Esophagus muscularis mucosa (tissue), 4 donors: ENCODE measurements at regions not wholly inside any gene's neighbourhood (a gene's known extent, or its start where the extent isn't known, plus 50 kb on each side); places are given as distances from the start of the nearest gene placed in this dataset.

Experiments used
- DNase-seq: peaks from one replicate; pipeline ENCODE4 v3.0.0-alpha.2; 2017; ENCODE audit errors: extremely low spot score
- H3K27ac ChIP-seq, 4 donors: fragments of 200-600 bp; sonication (generic); replicated peaks in 1 of 4; 1 replicate in 3 of 4; 2 replicates in 1 of 4; pipeline ENCODE4 v1.5.1; 2016 to 2019; ENCODE audit warnings: mild to moderate bottlenecking in 1 of 4
- H3K27me3 ChIP-seq, 4 donors: fragments of 200-600 bp; sonication (generic); one replicate each; pipeline versions ENCODE4 v1.5.1 to v1.6.0; 2016 to 2019
- H3K36me3 ChIP-seq, 4 donors: fragments of 200-600 bp; sonication (generic); one replicate each; pipeline ENCODE4 v1.5.1; 2016 to 2019
- H3K4me1 ChIP-seq, 4 donors: fragments of 200-600 bp; sonication (generic); one replicate each; pipeline ENCODE4 v1.5.1; 2016 to 2019
- H3K4me3 ChIP-seq, 4 donors: fragments of 200-600 bp; sonication (generic); 1 replicate in 2 of 4; 2 replicates in 2 of 4; pipeline ENCODE4 v1.5.1; 2016 to 2019; ENCODE audit warnings: mild to moderate bottlenecking in 4 of 4, moderate library complexity in 1 of 4
- H3K9me3 ChIP-seq, 4 donors: fragments of 200-600 bp; sonication (generic); 1 replicate in 3 of 4; 2 replicates in 1 of 4; pipeline ENCODE4 v1.5.1; 2016 to 2019
- EP300 ChIP-seq: sonication (generic); formaldehyde crosslinking; IDR thresholded peaks from one replicate; pipeline ENCODE4 v1.6.1; 2017; ENCODE audit warnings: antibody characterized with exemption
- POLR2A ChIP-seq: fragments of 450-650 bp; IDR thresholded peaks from one replicate; pipeline ENCODE4 v1.6.1; 2017; ENCODE audit warnings: antibody characterized with exemption, moderate library complexity, mild to moderate bottlenecking, low read depth
- POLR2AphosphoS5 ChIP-seq, 2 donors: sonication (generic); formaldehyde crosslinking; IDR thresholded peaks; one replicate each; pipeline ENCODE4 v1.6.1; 2017; ENCODE audit warnings: antibody characterized with exemption in 2 of 2
- WGBS: methylation state at CpG from one replicate; pipeline ENCODE4 v1.1.5; 2018; 5-methylcytosine and 5-hydroxymethylcytosine counted together
- intact Hi-C: fragments of 100-400 bp; cut with DNase I; formaldehyde crosslinking; loops from one replicate; pipeline ENCODE4 v1.15.1; 2023
- TF ChIP-seq, protein P1 (sequence below), 3 experiments: fragments of 200-600 bp in 2 of 3; fragments of 450-650 bp in 1 of 3; sonication (generic) in 2 of 3; IDR thresholded peaks; one replicate each; pipeline ENCODE4 v1.5.1; 2017 to 2019; ENCODE audit warnings: antibody characterized with exemption in 3 of 3, mild to moderate bottlenecking in 2 of 3, moderate library complexity in 1 of 3

GRCh38 chr14:61973981-61974380 is 211.8 kb downstream of the SNAPC1 start:
- peaks cover 0 to 5% (median 0%) of the 10 kb centered on the region in 4 donors for H3K9me3 ChIP-seq
- WGBS = 90% methylated on average over 5 of the region's 5 CpGs
- intact Hi-C loops = no loop called here
- no peaks in the 10 kb centered on the region for H3K27me3 ChIP-seq
- no peaks in the 10 kb centered on the region for H3K36me3 ChIP-seq
- TF ChIP-seq, protein P1, sequence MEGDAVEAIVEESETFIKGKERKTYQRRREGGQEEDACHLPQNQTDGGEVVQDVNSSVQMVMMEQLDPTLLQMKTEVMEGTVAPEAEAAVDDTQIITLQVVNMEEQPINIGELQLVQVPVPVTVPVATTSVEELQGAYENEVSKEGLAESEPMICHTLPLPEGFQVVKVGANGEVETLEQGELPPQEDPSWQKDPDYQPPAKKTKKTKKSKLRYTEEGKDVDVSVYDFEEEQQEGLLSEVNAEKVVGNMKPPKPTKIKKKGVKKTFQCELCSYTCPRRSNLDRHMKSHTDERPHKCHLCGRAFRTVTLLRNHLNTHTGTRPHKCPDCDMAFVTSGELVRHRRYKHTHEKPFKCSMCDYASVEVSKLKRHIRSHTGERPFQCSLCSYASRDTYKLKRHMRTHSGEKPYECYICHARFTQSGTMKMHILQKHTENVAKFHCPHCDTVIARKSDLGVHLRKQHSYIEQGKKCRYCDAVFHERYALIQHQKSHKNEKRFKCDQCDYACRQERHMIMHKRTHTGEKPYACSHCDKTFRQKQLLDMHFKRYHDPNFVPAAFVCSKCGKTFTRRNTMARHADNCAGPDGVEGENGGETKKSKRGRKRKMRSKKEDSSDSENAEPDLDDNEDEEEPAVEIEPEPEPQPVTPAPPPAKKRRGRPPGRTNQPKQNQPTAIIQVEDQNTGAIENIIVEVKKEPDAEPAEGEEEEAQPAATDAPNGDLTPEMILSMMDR (IDR thresholded peaks at IDR 0.05) = no peak
- no peak for TF ChIP-seq POLR2A
- no peak for TF ChIP-seq EP300
- no peak for TF ChIP-seq POLR2AphosphoS5 (IDR thresholded peaks at IDR 0.05)
- H3K4me3 ChIP-seq = no peak overlapping the region
- no peaks in the 10 kb centered on the region for H3K4me1 ChIP-seq
- H3K27ac ChIP-seq = no peak overlapping the region
- no peak for DNase-seq

GRCh38 chr14:61977217-61977616 is 215.0 kb downstream of the SNAPC1 start:
- Histone ChIP-seq H3K36me3 (no peaks in the 10 kb centered on the region), H3K27ac (no peak overlapping the region), H3K9me3 (peaks cover 0 to 5% (median 0%) of the 10 kb centered on the region in 4 donors), H3K4me1 (no peaks in the 10 kb centered on the region), H3K4me3 (no peak overlapping the region), H3K27me3 (no peaks in the 10 kb centered on the region)
- no peak for DNase-seq
- intact Hi-C loops = no loop called here
- no peak for TF ChIP-seq EP300
- no peak for TF ChIP-seq POLR2AphosphoS5 (IDR thresholded peaks at IDR 0.05)
- TF ChIP-seq POLR2A = no peak
- TF ChIP-seq, protein P1 (IDR thresholded peaks at IDR 0.05) = no peak

DNA sequence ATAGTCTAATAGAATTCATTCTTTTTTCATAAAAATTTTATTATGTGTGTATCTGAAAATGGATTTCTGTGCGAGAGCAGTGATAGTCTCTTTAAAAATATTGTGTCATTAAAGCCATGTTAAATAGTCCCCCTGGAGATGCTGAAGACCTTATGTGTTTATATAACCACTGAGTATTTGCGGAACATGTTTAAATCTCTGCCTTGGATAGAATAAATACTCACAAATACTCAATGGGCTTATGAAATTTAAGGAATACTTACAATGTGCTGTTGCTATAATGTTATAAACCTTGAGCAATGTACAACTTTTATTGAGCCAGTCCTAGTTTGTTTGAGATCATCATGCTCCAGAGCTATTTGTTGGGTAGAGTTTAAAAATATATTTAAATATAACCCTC is 226.0 kb downstream of the SNAPC1 start:
- no peak for DNase-seq
- Histone ChIP-seq H3K4me3 (no peak overlapping the region), H3K27me3 (no peaks in the 10 kb centered on the region), H3K36me3 (no peaks in the 10 kb centered on the region), H3K27ac (no peak overlapping the region), H3K4me1 (no peaks in the 10 kb centered on the region), H3K9me3 (no peaks in the 10 kb centered on the region)
- intact Hi-C loops = no loop called here
- WGBS = 66% methylated on average over 2 of the region's 2 CpGs
- no peak for TF ChIP-seq EP300
- TF ChIP-seq, protein P1 (IDR thresholded peaks at IDR 0.05) = no peak
- no peak for TF ChIP-seq POLR2AphosphoS5 (IDR thresholded peaks at IDR 0.05)
- TF ChIP-seq POLR2A = no peak

DNA sequence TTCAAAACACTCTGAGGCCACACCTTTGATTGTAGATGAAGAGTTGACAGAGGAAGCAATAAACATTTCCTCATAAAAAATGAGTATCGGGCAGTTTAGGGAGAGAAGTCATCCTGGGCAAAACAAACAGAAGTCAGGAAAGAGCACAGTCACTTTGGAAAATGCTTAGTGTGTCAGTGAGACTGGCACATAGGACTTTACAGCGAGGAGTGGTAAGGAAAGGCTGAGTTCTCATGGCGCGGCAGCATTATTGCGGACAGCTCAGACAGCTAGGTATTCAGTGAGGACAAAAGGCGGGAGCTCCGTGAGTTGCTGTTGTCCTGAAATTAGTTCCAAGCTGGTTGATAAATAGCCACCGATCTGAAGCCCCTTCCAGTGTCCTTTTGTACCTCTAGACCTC is 229.9 kb downstream of the SNAPC1 start:
- 75% methylated on average over 8 of the region's 8 CpGs for WGBS
- intact Hi-C loops = no loop called here

DNA sequence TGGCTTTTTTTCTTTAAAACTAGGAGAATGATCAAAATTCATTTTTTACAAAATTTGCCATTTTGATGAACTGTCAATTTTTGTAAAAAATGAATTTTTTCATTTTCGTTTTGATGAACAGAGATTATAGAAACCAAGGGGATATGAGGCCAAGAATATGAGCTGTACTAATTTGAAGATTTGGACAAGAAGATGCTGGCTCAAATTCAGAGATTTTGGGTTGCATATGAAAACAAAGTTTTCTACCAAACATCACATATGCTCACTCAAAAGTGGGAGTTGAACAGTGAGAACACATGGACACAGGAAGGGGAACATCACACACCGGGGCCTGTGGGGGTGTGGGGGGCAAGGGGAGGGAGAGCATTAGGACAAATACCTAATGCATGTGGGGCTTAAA is 230.7 kb downstream of the SNAPC1 start:
- intact Hi-C loops = no loop called here
- H3K36me3 ChIP-seq = no peaks in the 10 kb centered on the region
- H3K4me1 ChIP-seq = peaks cover 0 to 7% (median 0%) of the 10 kb centered on the region in 4 donors
- no peaks in the 10 kb centered on the region for H3K9me3 ChIP-seq
- TF ChIP-seq EP300 (no peak), POLR2AphosphoS5 (IDR thresholded peaks at IDR 0.05) (no peak), POLR2A (no peak)
- TF ChIP-seq, protein P1 (IDR thresholded peaks at IDR 0.05) = no peak
- no peak for DNase-seq
- H3K4me3 ChIP-seq = no peak overlapping the region
- 81% methylated on average over 2 of the region's 2 CpGs for WGBS
- H3K27me3 ChIP-seq = no peaks in the 10 kb centered on the region
- no peak overlapping the region for H3K27ac ChIP-seq

More for the DNA sequence above, 229.9 kb downstream of the SNAPC1 start:
- Histone ChIP-seq H3K4me1 (peaks cover 0 to 7% (median 0%) of the 10 kb centered on the region in 4 donors), H3K27ac (no peak overlapping the region), H3K9me3 (no peaks in the 10 kb centered on the region), H3K36me3 (no peaks in the 10 kb centered on the region), H3K4me3 (no peak overlapping the region), H3K27me3 (no peaks in the 10 kb centered on the region)
- DNase-seq = no peak
- TF ChIP-seq, protein P1 (IDR thresholded peaks at IDR 0.05) = no peak
- TF ChIP-seq POLR2AphosphoS5 (IDR thresholded peaks at IDR 0.05) = no peak
- no peak for TF ChIP-seq EP300
